ENCODE measurements at regions not wholly inside any gene's neighbourhood (a gene's known extent, or its start where the extent isn't known, plus 50 kb on each side); places are given as distances from the start of the nearest gene placed in this dataset.

DNA sequence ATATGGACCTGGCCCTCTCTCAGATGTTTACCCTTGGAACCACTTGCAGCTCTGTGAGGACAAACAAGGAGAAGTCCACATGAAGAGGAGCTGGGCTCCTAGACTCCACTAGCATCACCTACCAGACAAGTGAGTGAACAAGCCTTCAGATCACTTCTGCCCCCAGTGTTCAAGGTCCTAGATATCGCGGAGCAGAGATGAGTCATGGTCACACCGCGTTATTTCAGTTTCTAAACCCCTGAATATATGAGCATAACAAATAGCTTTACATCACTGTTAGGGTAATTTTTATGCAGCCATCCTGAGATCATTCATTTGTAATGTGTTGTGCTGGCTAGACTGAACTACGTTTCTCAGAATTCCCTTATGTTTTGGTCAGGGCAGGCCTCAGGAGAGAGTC, 77.0 kb upstream of the DAP start:
- no peak overlapping the region for H3K27ac Mint-ChIP-seq (ENCODE audit: unreplicated experiment)
- H3K9me3 Mint-ChIP-seq: peaks cover 2% of the 10 kb centered on the region
- no peaks in the 10 kb centered on the region for H3K4me1 Mint-ChIP-seq
- no peak for TF ChIP-seq CTCF (conservative IDR thresholded peaks at IDR 0.05)
- no peak overlapping the region for H3K4me3 Mint-ChIP-seq
- no peaks in the 10 kb centered on the region for H3K36me3 Mint-ChIP-seq (ENCODE audit: low read depth)
- DNase-seq (ENCODE audit: low read depth, low spot score): no peak
- no peaks in the 10 kb centered on the region for H3K27me3 Mint-ChIP-seq (ENCODE audit: low read depth)

DNA sequence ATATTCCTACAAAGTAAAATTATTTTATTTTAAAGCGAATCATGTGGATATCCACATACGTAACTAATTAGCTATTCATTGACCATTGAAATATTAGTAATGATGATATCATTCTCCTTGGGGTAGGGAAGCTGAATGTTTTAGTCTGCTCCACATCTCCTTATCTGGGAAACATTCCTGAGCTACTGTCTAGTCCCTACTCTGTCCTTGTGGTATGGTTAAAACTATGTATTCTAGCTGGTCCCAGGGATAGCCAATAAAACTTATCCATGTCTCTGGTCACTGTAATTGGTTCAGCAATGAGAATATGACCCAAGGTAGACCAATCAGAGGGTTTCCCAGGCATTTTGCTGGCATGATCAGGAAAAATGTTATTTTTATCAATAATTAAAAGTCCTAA, 76.0 kb upstream of the DAP start:
- no peak for DNase-seq (ENCODE audit: low read depth, low spot score)
- no peaks in the 10 kb centered on the region for H3K4me1 Mint-ChIP-seq
- H3K36me3 Mint-ChIP-seq (ENCODE audit: low read depth): no peaks in the 10 kb centered on the region
- H3K27ac Mint-ChIP-seq (ENCODE audit: unreplicated experiment): no peak overlapping the region
- no peaks in the 10 kb centered on the region for H3K9me3 Mint-ChIP-seq
- H3K27me3 Mint-ChIP-seq (ENCODE audit: low read depth): no peaks in the 10 kb centered on the region
- no peak overlapping the region for H3K4me3 Mint-ChIP-seq
- TF ChIP-seq CTCF (conservative IDR thresholded peaks at IDR 0.05): no peak

DNA sequence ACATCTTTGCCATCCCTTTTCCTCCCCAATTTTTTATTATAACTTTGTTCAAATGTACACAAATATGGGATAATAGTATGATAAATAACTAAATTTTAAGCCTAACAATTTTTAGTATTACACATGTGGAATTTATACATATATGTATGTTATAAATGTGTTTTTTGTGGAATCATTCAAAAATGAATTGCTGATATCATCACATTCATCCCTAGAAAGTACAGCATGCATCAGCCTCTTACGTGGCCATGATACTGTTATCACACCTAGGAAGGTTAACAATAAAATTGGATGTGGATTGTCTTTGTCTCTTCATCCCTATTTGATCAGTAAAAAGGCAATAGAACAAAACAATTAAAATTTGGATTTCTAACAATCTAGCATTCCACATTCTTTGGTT, 73.7 kb upstream of the DAP start:
- no peaks in the 10 kb centered on the region for H3K36me3 Mint-ChIP-seq (ENCODE audit: low read depth)
- DNase-seq (ENCODE audit: low read depth, low spot score): no peak
- no peaks in the 10 kb centered on the region for H3K9me3 Mint-ChIP-seq
- no peak for TF ChIP-seq CTCF (conservative IDR thresholded peaks at IDR 0.05)
- H3K27me3 Mint-ChIP-seq (ENCODE audit: low read depth): no peaks in the 10 kb centered on the region
- H3K27ac Mint-ChIP-seq (ENCODE audit: unreplicated experiment): no peak overlapping the region
- no peaks in the 10 kb centered on the region for H3K4me1 Mint-ChIP-seq
- H3K4me3 Mint-ChIP-seq: no peak overlapping the region

GRCh38 chr5:10832987-10833386, 72.0 kb upstream of the DAP start:
- DNase-seq (ENCODE audit: low read depth, low spot score): no peak
- Mint-ChIP-seq H3K4me1 (no peaks in the 10 kb centered on the region), H3K9me3 (no peaks in the 10 kb centered on the region), H3K27me3 (ENCODE audit: low read depth) (no peaks in the 10 kb centered on the region), H3K4me3 (no peak overlapping the region), H3K36me3 (ENCODE audit: low read depth) (no peaks in the 10 kb centered on the region), H3K27ac (ENCODE audit: unreplicated experiment) (no peak overlapping the region)
- TF ChIP-seq CTCF (conservative IDR thresholded peaks at IDR 0.05): no peak

- Mint-ChIP-seq H3K27ac (ENCODE audit: unreplicated experiment) (no peak overlapping the region), H3K4me3 (no peak overlapping the region), H3K4me1 (no peaks in the 10 kb centered on the region), H3K9me3 (no peaks in the 10 kb centered on the region), H3K27me3 (ENCODE audit: low read depth) (no peaks in the 10 kb centered on the region), H3K36me3 (ENCODE audit: low read depth) (no peaks in the 10 kb centered on the region)
- no peak for TF ChIP-seq CTCF (conservative IDR thresholded peaks at IDR 0.05)
- no peak for DNase-seq (ENCODE audit: low read depth, low spot score)
These were observed 71.4 kb upstream of the DAP start for GRCh38 chr5:10832421-10832820.

DNA sequence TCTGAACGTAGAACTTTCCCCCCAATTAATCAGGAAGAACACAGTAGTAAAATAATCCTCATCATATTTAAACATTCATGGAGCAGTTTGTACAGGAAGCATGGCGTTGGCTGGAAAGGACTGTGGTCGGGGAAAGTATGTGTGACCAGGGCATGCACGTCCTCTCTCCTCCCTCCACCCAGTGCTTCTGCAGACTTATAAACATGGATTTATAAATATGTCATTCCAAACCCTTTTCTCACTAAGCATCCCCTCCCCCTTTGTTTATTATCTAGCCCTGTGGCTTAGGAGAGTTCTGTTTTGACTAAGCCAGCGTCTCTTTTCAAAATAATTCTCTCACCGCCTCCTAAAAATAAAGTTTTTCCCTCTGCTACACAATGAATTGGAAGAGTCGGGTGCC, 70.4 kb upstream of the DAP start:
- Mint-ChIP-seq H3K36me3 (ENCODE audit: low read depth) (no peaks in the 10 kb centered on the region), H3K4me3 (no peak overlapping the region), H3K9me3 (no peaks in the 10 kb centered on the region), H3K27me3 (ENCODE audit: low read depth) (no peaks in the 10 kb centered on the region), H3K27ac (ENCODE audit: unreplicated experiment) (peak overlapping the region; percentile 40), H3K4me1 (no peaks in the 10 kb centered on the region)
- no peak for TF ChIP-seq CTCF (conservative IDR thresholded peaks at IDR 0.05)
- DNase-seq (ENCODE audit: low read depth, low spot score): no peak

Data from neural crest cell (in vitro differentiated cells).